ENCODE measurements at regions not wholly inside any gene's neighbourhood (a gene's known extent, or its start where the extent isn't known, plus 50 kb on each side); places are given as distances from the start of the nearest gene placed in this dataset.
"Not testable (repeated sequence)": the region's sequence is repeated elsewhere in the genome, so short reads cannot be mapped to it uniquely, and the experiment has no call there.

DNA sequence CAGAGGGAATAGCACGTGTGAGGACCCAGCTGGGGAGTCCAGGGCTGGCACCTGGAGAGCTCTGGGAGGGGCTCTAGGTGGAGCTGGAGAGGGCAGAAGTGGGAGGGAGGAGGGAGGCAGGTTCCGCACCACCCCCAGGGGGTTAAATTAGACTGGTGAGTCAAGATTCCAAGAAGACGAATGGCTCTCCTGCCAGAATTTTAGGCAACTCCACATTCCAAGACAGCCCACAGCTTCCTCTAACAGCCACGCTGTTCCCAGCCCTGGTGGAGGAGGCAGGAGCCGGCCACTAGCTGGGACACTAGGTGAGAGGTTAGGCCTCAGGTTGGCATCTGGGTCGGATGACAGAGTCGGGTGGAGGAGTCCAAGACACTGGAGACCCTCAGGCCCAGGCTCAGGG, 60.2 kb downstream of the TFAP2C start:
- DNase-seq (ENCODE audit: low spot score), result no peak

DNA sequence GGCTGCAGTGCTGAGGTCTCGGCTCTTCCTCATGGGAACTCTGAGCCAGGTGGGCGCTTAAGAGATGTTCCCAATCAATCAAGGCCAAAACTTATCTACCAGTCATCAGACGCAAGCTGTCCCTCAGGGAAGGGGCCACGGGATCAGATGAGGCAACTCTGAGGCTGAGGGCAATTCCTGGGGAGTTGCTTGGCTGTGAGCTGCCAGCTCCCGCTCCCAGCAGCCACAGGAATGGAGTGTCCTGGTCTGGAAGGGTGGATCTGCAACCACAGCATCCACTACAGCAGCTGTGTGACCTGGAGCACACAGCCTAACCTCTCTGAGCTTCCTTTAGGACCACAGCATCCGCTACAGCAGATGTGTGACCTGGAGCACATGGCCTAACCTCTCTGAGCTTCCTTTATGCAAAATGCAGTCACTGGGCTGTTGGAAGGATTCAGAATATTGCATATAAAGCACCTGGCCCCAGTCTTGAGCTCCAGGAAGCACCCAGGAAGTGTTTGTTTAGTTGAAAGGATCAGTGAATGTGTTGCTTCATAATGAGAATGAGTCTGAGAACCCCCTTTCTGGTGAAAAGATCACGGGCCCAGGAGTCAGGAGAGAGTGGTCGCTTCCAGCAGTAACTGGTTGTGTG, 60.9 kb downstream of the TFAP2C start:
- DNase-seq (ENCODE audit: low spot score), result no peak

DNA sequence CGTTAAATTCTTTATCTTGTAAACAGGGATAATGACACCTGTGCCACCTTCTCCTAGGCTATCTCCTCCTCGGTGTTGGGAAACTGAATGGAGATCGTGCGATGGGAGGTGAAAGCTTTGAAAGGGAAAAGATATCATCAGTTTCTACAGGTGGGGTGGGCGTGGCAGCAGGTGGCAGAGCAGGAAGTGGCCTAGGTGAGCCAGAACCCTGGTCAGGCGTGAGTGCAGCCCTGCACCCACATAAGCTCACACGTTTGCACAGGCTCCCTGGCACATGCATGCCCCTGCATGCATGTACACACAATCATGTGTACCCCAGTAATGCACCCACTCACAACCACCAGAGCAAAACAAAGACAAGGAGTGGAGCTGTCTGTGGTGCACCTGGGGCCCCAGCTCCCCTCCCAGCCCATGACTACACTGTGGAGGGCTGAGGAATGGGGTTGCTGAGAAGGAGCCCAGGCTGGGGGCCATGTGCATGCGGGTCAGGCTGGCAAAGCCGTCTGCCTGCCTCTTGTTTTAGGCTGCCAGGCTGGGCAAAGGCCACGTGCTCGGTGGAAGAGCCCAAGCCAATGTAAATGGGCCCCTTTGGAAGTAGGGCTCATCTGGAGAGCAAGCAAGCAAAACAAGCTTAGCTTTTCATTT, 61.5 kb downstream of the TFAP2C start:
- peak; percentile 57 for DNase-seq (ENCODE audit: low spot score)

DNA sequence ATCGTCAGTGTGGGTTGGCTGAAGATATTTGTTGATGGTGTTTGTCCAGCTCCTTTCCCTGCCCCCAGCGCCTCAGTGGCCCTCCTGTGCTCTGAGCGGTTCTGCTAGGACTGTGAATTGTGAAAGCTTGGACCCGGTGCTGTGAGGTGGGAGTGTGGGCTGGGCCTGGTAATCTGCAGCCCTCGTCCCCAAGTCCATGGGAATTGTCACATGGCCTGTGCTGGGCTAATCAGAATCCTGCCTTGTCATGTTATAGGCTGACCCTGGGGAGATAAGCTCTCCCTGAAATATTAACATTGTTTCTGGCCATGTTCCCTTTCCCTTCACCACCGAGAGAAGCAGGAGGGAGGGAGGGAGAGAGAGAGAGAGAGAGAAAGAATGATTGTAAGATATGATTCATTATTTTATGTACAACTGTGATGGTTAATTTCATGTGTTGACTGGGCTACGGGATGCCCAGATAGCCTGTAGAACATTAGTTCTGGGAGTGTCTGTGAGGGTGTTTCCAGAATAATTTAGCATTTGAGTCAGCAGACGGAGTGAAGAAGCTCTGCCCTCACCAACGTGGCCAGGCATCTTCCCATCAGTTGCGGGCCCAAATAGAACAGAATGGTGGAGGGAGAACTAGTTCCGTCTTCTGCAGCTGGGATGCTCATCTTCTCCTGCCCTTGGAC, 62.4 kb downstream of the TFAP2C start:
- no peak for DNase-seq (ENCODE audit: low spot score)

- DNase-seq (ENCODE audit: low spot score), result no peak
Measured at GRCh38 chr20:56693217-56693616, 64.1 kb downstream of the TFAP2C start.

GRCh38 chr20:56697476-56697875, 68.4 kb downstream of the TFAP2C start:
- DNase-seq (ENCODE audit: low spot score), result no peak

GRCh38 chr20:56698297-56698696, 69.2 kb downstream of the TFAP2C start:
- no peak for DNase-seq (ENCODE audit: low spot score)

DNA sequence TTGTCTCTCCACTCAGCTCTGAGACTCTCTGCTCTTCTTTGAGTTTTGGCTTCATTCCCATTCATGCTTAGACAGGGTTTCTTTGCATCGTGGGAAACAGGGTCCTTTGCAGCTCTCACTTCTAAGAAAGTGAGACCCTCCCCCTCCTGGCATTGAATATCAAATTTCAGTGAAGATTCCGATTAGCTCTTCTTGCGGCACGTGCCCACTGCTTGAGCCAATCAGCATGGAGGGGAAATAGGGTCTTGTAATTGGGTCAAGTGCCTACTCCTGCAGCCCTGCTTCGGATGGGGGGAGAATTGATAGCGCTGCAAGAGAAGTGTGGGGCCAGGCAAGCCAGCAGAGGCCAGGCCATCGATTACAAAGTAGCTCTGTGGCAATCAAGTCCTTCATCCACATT, 69.6 kb downstream of the TFAP2C start:
- DNase-seq (ENCODE audit: low spot score), result no peak

GRCh38 chr20:56702931-56703840, 74.1 kb downstream of the TFAP2C start:
- DNase-seq (ENCODE audit: low spot score), result no peak

- DNase-seq (ENCODE audit: low spot score), result no peak
Measured at GRCh38 chr20:56706867-56707360, 77.8 kb downstream of the TFAP2C start.

GRCh38 chr20:56708991-56709390, 79.9 kb downstream of the TFAP2C start:
- DNase-seq (ENCODE audit: low spot score), result no peak

DNA sequence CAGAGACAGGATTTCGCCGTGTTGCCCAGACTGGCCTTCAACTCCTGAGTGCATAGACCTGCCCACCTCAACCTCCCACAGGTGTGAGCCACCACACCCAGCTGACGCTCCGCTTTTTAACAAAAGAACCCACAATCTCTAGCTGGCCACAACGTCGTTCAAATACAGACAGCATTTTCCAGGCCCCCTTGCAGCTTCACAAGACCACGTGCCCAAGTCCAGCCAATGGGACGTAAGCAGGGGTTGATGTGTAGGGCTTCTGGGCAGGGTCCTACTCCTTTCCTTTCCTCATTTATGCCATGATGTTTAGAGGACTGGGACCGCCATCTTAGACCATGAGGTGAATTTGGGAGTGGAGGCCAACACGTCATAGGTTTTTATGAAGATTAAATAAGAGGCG, 81.0 kb downstream of the TFAP2C start:
- no peak for DNase-seq (ENCODE audit: low spot score)

DNA sequence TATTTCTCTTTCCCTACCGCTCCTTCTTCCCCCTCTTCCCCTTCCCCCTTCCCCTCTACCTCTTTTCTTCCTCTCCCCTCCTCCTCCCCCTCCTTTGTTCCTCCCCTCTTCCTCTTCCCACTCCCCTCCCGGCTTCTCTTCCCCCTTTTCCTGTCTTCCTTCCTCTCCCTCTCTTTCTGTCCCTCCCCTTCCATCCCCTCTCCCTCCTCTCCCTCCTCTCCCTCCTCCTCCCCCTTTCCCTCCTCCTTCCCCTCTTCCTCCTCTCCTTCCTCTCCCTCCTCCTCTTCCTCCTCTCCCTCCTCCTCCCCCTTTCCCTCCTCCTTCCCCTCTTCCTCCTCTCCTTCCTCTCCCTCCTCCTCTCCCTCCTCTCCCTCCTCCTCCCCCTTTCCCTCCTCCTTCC, 81.5 kb downstream of the TFAP2C start:
- not testable (repeated sequence) for DNase-seq (ENCODE audit: low spot score)

DNA sequence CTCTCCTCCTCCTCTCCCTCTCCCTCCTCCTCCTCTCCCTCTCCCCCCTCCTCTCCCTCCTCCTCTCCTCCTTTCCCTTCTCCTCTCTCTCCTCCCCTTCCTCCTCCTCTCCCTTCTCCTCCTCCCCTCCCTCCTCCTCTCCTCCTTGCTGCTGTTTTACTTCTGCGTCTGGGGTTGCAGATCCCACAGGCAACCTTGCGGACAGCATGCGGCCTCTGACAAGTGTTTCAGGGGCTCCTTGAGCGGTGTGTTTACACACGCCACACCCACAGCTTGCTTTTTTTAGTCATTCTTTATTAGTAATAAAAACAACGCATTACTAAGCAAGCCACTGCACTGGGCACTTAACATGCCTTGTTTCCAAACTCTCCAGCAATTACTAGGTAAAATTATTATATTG, 81.9 kb downstream of the TFAP2C start:
- DNase-seq (ENCODE audit: low spot score), result no peak

GRCh38 chr20:56715309-56715708, 86.2 kb downstream of the TFAP2C start:
- DNase-seq (ENCODE audit: low spot score), result no peak

DNA sequence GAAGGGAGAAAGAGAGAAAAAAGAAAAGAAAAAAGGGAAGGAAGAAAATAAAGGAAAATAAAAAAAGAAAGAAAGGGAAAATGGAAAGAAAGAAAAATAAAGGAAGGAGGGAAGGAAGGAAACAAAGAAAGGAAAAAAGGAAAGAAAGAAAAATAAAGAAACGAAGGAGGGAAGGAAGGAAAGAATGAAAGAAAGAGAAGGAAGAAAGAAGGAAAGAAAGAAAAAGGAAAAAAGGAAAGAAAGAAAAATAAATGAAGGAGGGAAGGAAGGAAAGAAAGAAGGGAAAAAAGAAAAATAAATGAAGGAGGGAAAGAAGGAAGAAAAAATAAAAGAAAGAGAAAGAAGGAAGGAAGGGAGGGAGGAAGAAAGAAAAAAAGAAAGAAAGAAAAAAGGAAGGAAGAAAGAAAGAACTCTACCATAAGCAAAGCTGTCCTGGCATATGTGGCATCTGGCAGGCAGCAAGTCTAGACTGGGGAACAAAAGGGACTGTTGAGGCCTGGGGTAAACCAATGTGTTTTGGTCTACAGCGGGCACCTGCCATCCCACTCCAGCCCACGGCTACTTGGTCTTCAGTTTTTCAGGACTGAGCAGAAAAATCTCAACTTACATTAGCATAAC, 86.9 kb downstream of the TFAP2C start:
- DNase-seq (ENCODE audit: low spot score), result no peak

GRCh38 chr20:56716806-56717205, 87.7 kb downstream of the TFAP2C start:
- no peak for DNase-seq (ENCODE audit: low spot score)

DNA sequence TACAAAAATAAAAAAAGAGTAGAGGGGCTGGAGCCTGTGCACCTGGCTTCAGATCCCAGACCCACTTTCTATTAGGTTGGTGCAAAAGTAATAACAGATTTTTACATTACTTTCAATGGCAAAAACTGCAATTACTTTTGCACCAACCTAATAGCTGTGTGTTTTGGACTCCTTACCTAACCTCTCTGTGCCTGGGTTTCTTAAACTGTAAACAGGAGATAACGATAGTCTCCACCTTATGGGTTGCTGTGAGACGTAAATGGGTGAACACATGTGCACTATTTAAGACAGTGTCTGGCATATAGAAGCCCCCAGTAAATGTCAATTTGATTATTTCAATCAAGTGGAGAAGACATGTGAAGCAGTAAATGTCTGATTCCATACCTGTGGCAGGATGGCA, 89.7 kb downstream of the TFAP2C start:
- no peak for DNase-seq (ENCODE audit: low spot score)

DNA sequence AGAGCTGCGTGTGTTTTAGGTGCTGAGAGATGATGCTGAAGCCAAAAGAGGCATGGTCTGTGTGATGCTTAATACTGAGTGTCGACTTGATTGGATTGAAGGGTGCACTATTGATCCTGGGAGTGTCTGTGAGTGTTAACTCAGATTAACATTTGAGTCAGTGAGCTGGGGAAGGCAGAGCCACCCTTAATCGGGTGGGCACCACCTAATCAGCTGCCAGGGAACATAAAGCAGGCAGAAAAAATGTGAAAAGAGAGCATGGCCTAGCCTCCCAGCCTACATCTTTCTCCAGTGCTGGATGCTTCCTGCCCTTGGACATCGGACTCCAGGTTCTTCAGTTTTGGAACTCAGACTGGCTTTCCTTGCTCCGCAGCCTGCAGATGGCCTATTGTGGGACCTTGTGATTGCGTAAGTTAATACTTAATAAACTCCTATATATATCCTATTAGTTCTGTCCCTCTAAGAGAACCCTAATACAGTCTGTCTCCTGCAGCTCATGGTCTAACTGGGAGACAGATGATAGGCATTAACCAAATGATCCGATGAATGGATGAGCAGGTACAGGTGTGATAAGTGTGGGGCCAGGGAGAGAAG, 91.6 kb downstream of the TFAP2C start:
- no peak for DNase-seq (ENCODE audit: low spot score)

DNA sequence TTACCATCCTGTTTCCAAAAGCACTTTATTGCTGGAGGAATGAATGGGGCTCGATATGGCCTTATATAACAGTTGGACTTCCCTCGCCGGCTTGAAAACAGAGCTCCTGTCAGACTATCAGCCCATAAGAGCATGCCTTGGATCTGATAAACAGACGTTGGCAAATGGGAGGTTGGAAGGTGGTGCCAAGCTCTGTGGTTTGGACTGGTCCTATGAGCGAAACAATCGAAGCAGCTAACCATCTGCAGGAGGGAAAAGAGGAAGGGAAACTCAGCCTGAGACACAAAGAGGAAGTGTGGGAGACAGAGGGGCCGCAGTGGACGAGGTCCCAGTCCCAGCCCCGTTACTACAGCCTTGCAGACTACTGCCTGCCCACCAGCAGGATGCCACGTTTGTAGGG, 92.9 kb downstream of the TFAP2C start:
- no peak for DNase-seq (ENCODE audit: low spot score)

DNA sequence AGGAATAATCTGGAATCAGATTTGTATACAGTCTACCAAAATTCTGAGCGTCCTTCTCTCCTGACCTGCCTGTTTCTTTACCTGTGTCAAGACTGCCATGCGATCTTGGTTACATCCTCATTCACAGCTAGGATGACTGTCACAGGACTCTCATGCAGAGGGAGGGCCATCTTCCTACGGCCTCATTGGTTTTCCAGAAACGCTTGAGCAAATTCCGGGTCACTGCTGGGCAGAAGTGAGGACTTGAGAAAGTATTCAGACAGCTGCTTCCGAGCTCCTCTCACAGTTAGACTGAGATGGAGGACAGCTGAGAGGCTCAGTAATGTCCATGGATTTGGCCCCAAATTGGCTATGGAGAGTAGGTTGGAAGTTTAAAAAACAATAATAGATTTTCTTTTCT, 94.2 kb downstream of the TFAP2C start:
- DNase-seq (ENCODE audit: low spot score), result no peak

Measured in SW480 (cell line).